ENCODE measurements at regions not wholly inside any gene's neighbourhood (a gene's known extent, or its start where the extent isn't known, plus 50 kb on each side); places are given as distances from the start of the nearest gene placed in this dataset.

GRCh38 chr11:110031171-110031570 lies 62.0 kb upstream of the ZC3H12C start:
- TF ChIP-seq EP300 (IDR thresholded peaks at IDR 0.05; ENCODE audit: borderline replicate concordance) (no peak), YY1 (IDR thresholded peaks at IDR 0.05; ENCODE audit: low read depth) (no peak), RAD21 (IDR thresholded peaks at IDR 0.05; ENCODE audit: low read depth) (no peak), FOXM1 (IDR thresholded peaks at IDR 0.05; ENCODE audit: borderline replicate concordance, low read depth) (no peak)

Measured in Ishikawa (cell line).